ENCODE measurements at regions not wholly inside any gene's neighbourhood (a gene's known extent, or its start where the extent isn't known, plus 50 kb on each side); places are given as distances from the start of the nearest gene placed in this dataset.

- TF ChIP-seq ZSCAN18 (tag by site-specific recombination; IDR thresholded peaks at IDR 0.05) (no peak), RBAK (tag by site-specific recombination; IDR thresholded peaks at IDR 0.05) (no peak), ZBTB20 (tag by site-specific recombination; IDR thresholded peaks at IDR 0.05) (no peak), PRDM6 (tag by site-specific recombination; IDR thresholded peaks at IDR 0.05) (no peak), ZNF658 (tag by site-specific recombination; IDR thresholded peaks at IDR 0.05) (no peak), ZNF292 (tag by site-specific recombination; IDR thresholded peaks at IDR 0.05; ENCODE audit: borderline replicate concordance, low read depth) (no peak), ZNF449 (tag by site-specific recombination; IDR thresholded peaks at IDR 0.05) (no peak), ZNF433 (tag by site-specific recombination; IDR thresholded peaks at IDR 0.05; ENCODE audit: low read depth) (no peak), ZEB2 (tag by site-specific recombination; IDR thresholded peaks at IDR 0.05) (no peak), ZNF518A (tag by site-specific recombination; conservative IDR thresholded peaks at IDR 0.05; ENCODE audit: low read depth) (no peak), ZNF548 (tag by site-specific recombination; IDR thresholded peaks at IDR 0.05) (no peak), SETDB1 (IDR thresholded peaks at IDR 0.05; ENCODE audit: insufficient read length, low read length) (no peak), TSHZ1 (tag by site-specific recombination; IDR thresholded peaks at IDR 0.05; ENCODE audit: borderline replicate concordance) (no peak), SP2 (tag by site-specific recombination; IDR thresholded peaks at IDR 0.05) (no peak), ZNF133 (tag by site-specific recombination; IDR thresholded peaks at IDR 0.05) (no peak), ZNF214 (tag by site-specific recombination; IDR thresholded peaks at IDR 0.05; ENCODE audit: borderline replicate concordance) (no peak), ZBTB48 (tag by site-specific recombination; IDR thresholded peaks at IDR 0.05) (no peak)
- Histone ChIP-seq H3K4me1 (ENCODE audit: control insufficient read depth, insufficient read depth, low read length) (peaks cover 12% of the 10 kb centered on the region), H3K4me3 (ENCODE audit: low read depth, low read length) (no peak overlapping the region), H3K36me3 (ENCODE audit: control insufficient read depth in 2 of 2, insufficient read depth in 1 of 2, low read length in 2 of 2) (no peaks in the 10 kb centered on the region), H3K27ac (ENCODE audit: extremely low read depth, low read depth, low read length) (no peak overlapping the region), H3K9me3 (ENCODE audit: control insufficient read depth, insufficient read depth, low read depth, low read length) (no peaks in the 10 kb centered on the region)
- POLR2A ChIA-PET: no interaction called here
- CTCF ChIA-PET: interaction anchor here (0.7 to 0.8 kb wide), 2 partner anchors 218 to 481 kb away, joined by 3 to 5 read pairs; no protein-coding TSS in a partner anchor
Observed at GRCh38 chr2:226647621-226648518, 151.8 kb downstream of the IRS1 start.
